DND-41 (cell line): ENCODE measurements at regions not wholly inside any gene's neighbourhood (a gene's known extent, or its start where the extent isn't known, plus 50 kb on each side); places are given as distances from the start of the nearest gene placed in this dataset.
"Not testable (repeated sequence)": the region's sequence is repeated elsewhere in the genome, so short reads cannot be mapped to it uniquely, and the experiment has no call there.

Experiments
- EZH2 ChIP-seq: IDR thresholded peaks from 3 replicates; pipeline ENCODE4 v1.6.1; 2012; ENCODE audit warnings: borderline replicate concordance, low read depth, mild to moderate bottlenecking, moderate library complexity, low read length, inconsistent platforms; ENCODE audit not compliant: severe bottlenecking
- TF ChIP-seq, protein P1 (sequence below): IDR thresholded peaks from 2 replicates; pipeline ENCODE4 v1.5.1; 2012; ENCODE audit warnings: borderline replicate concordance, low read length, moderate library complexity, mild to moderate bottlenecking; ENCODE audit not compliant: poor library complexity, severe bottlenecking; ENCODE audit errors: extremely low read depth

DNA sequence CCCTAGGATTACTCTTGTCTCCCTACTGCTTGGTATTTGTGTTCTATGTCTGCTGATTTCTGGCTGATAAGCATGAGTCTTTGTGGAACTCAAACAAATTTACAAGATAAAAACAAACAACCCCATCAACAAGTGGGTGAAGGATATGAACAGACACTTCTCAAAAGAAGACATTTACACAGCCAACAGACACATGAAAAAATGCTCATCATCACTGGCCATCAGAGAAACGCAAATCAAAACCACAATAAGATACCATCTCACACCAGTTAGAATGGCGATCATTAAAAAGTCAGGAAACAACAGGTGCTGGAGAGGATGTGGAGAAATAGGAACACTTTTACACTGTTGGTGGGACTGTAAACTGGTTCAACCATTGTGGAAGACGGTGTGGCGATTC, 81.5 kb upstream of the GAS1 start:
- TF ChIP-seq, protein P1, sequence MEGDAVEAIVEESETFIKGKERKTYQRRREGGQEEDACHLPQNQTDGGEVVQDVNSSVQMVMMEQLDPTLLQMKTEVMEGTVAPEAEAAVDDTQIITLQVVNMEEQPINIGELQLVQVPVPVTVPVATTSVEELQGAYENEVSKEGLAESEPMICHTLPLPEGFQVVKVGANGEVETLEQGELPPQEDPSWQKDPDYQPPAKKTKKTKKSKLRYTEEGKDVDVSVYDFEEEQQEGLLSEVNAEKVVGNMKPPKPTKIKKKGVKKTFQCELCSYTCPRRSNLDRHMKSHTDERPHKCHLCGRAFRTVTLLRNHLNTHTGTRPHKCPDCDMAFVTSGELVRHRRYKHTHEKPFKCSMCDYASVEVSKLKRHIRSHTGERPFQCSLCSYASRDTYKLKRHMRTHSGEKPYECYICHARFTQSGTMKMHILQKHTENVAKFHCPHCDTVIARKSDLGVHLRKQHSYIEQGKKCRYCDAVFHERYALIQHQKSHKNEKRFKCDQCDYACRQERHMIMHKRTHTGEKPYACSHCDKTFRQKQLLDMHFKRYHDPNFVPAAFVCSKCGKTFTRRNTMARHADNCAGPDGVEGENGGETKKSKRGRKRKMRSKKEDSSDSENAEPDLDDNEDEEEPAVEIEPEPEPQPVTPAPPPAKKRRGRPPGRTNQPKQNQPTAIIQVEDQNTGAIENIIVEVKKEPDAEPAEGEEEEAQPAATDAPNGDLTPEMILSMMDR, result not testable (repeated sequence)
- not testable (repeated sequence) for TF ChIP-seq EZH2
